Hepatocyte (in vitro differentiated cells): ENCODE measurements at regions not wholly inside any gene's neighbourhood (a gene's known extent, or its start where the extent isn't known, plus 50 kb on each side); places are given as distances from the start of the nearest gene placed in this dataset.

Source experiments
- DNase-seq: peaks from one replicate; pipeline ENCODE4 v3.0.0-alpha.2; 2016; ENCODE audit warnings: low spot score
- H2AFZ ChIP-seq: fragments of 200-600 bp; sonication (generic); 2 replicates; pipeline ENCODE4 v1.6.0; 2016; ENCODE audit warnings: antibody characterized with exemption, mild to moderate bottlenecking
- H3K27ac ChIP-seq: fragments of 200-600 bp; sonication (generic); 2 replicates; pipeline ENCODE4 v1.5.1; 2016; ENCODE audit warnings: mild to moderate bottlenecking
- H3K27me3 ChIP-seq: fragments of 200-600 bp; sonication (generic); 2 replicates; pipeline ENCODE4 v1.6.1; 2016
- H3K36me3 ChIP-seq: fragments of 200-600 bp; sonication (generic); replicated peaks from 2 replicates; pipeline ENCODE4 v1.5.1; 2016; ENCODE audit warnings: low read depth; ENCODE audit not compliant: insufficient read depth
- H3K4me1 ChIP-seq: fragments of 200-600 bp; sonication (generic); 2 replicates; pipeline ENCODE4 v1.5.1; 2016; ENCODE audit warnings: mild to moderate bottlenecking, moderate library complexity; ENCODE audit not compliant: insufficient read depth
- H3K4me2 ChIP-seq: fragments of 200-600 bp; sonication (generic); 2 replicates; pipeline ENCODE4 v1.6.0; 2016
- H3K4me3 ChIP-seq: fragments of 200-600 bp; sonication (generic); 2 replicates; pipeline ENCODE4 v1.5.1; 2016; ENCODE audit warnings: mild to moderate bottlenecking
- H3K79me2 ChIP-seq: fragments of 200-600 bp; sonication (generic); 2 replicates; pipeline ENCODE4 v1.6.0; 2017; ENCODE audit warnings: mild to moderate bottlenecking
- H3K9me2 ChIP-seq: fragments of 200-600 bp; sonication (generic); replicated peaks from 2 replicates; pipeline ENCODE4 v1.6.0; 2017; ENCODE audit warnings: mild to moderate bottlenecking; ENCODE audit not compliant: insufficient read depth
- H3K9me3 ChIP-seq: fragments of 200-600 bp; sonication (generic); 2 replicates; pipeline ENCODE4 v1.5.1; 2016; ENCODE audit warnings: low read depth, mild to moderate bottlenecking
- H4K20me1 ChIP-seq: fragments of 200-600 bp; sonication (generic); 2 replicates; pipeline ENCODE4 v1.6.0; 2016; ENCODE audit warnings: mild to moderate bottlenecking; ENCODE audit not compliant: insufficient read depth, poor library complexity, severe bottlenecking
- CTCF ChIP-seq: fragments of 200-600 bp; sonication (generic); IDR thresholded peaks from 2 replicates; pipeline ENCODE4 v1.5.1; 2016; ENCODE audit warnings: antibody characterized with exemption, mild to moderate bottlenecking; ENCODE audit not compliant: poor library complexity
- EZH2 ChIP-seq: fragments of 200-600 bp; sonication (generic); IDR thresholded peaks from 2 replicates; pipeline ENCODE4 v1.6.1; 2016; ENCODE audit warnings: antibody characterized with exemption, mild to moderate bottlenecking, borderline replicate concordance
- EZH2phosphoT487 ChIP-seq: fragments of 200-600 bp; sonication (generic); IDR thresholded peaks from one replicate; pipeline ENCODE4 v1.6.1; 2018; ENCODE audit warnings: antibody characterized with exemption, mild to moderate bottlenecking, low read depth, moderate library complexity; ENCODE audit not compliant: unreplicated experiment, severe bottlenecking
- WGBS: methylation state at CpG from one replicate; pipeline ENCODE4 v1.1.6; 2016; ENCODE audit warnings: low lambda C conversion rate; ENCODE audit errors: missing lambda C conversion rate; 5-methylcytosine and 5-hydroxymethylcytosine counted together

- no peaks in the 10 kb centered on the region for H3K9me2 ChIP-seq
- H3K9me3 ChIP-seq, result no peaks in the 10 kb centered on the region
- no peak overlapping the region for H3K4me3 ChIP-seq
- no peaks in the 10 kb centered on the region for H3K36me3 ChIP-seq
- H2AFZ ChIP-seq, result no peak overlapping the region
- DNase-seq, result no peak
- no peaks in the 10 kb centered on the region for H4K20me1 ChIP-seq
- TF ChIP-seq EZH2phosphoT487 (no peak), CTCF (no peak), EZH2 (no peak)
- 80% methylated on average over 7 of the region's 8 CpGs for WGBS
- no peaks in the 10 kb centered on the region for H3K79me2 ChIP-seq
- no peaks in the 10 kb centered on the region for H3K27me3 ChIP-seq
- peaks cover 3% of the 10 kb centered on the region for H3K4me1 ChIP-seq
- no peak overlapping the region for H3K27ac ChIP-seq
- H3K4me2 ChIP-seq, result no peak overlapping the region
These were observed 96.8 kb downstream of the C9orf50 start for GRCh38 chr9:129523943-129524581.

- no peaks in the 10 kb centered on the region for H3K27me3 ChIP-seq
- H3K4me2 ChIP-seq, result no peak overlapping the region
- no peaks in the 10 kb centered on the region for H3K36me3 ChIP-seq
- no peak overlapping the region for H3K4me3 ChIP-seq
- no peaks in the 10 kb centered on the region for H3K9me2 ChIP-seq
- no peak overlapping the region for H3K27ac ChIP-seq
- TF ChIP-seq EZH2, result no peak
- TF ChIP-seq CTCF, result no peak
- TF ChIP-seq EZH2phosphoT487, result no peak
- no peak overlapping the region for H2AFZ ChIP-seq
- WGBS, result 79% methylated on average over 7 of the region's 7 CpGs
- H4K20me1 ChIP-seq, result no peaks in the 10 kb centered on the region
- peaks cover 3% of the 10 kb centered on the region for H3K4me1 ChIP-seq
- no peaks in the 10 kb centered on the region for H3K79me2 ChIP-seq
- H3K9me3 ChIP-seq, result no peaks in the 10 kb centered on the region
- DNase-seq, result no peak
These were observed 98.5 kb downstream of the C9orf50 start for GRCh38 chr9:129522351-129522750.

- no peaks in the 10 kb centered on the region for H4K20me1 ChIP-seq
- DNase-seq, result no peak
- H3K27ac ChIP-seq, result no peak overlapping the region
- no peaks in the 10 kb centered on the region for H3K27me3 ChIP-seq
- TF ChIP-seq CTCF (no peak), EZH2phosphoT487 (no peak), EZH2 (no peak)
- no peaks in the 10 kb centered on the region for H3K9me3 ChIP-seq
- no peak overlapping the region for H3K4me2 ChIP-seq
- peaks cover 3% of the 10 kb centered on the region for H3K4me1 ChIP-seq
- no peaks in the 10 kb centered on the region for H3K9me2 ChIP-seq
- H3K36me3 ChIP-seq, result no peaks in the 10 kb centered on the region
- H3K79me2 ChIP-seq, result no peaks in the 10 kb centered on the region
- no peak overlapping the region for H2AFZ ChIP-seq
- no peak overlapping the region for H3K4me3 ChIP-seq
- 80% methylated on average over 3 of the region's 3 CpGs for WGBS
These were observed 100.8 kb downstream of the C9orf50 start for GRCh38 chr9:129520082-129520481.
